HCT116 (cell line): ENCODE measurements at regions not wholly inside any gene's neighbourhood (a gene's known extent, or its start where the extent isn't known, plus 50 kb on each side); places are given as distances from the start of the nearest gene placed in this dataset.

Source experiments
- ATAC-seq: fragments of 200-7000 bp; cut with Tn5 transposase; 2 replicates; pipeline ENCODE4 v1.9.1; 2020; ENCODE audit warnings: mild to moderate bottlenecking, moderate library complexity
- BruUV-seq: library from RNA; stranded (reverse); fragments of 400-500 nt; replicated peaks from 2 replicates; lab custom pipeline; 2021; lab: Mats Ljungman, UMichigan
- CTCF ChIA-PET: fragments of 300-600 bp; sonication (Branson Sonifier 250); formaldehyde crosslinking; loops from one replicate; lab custom pipeline; 2021; ENCODE audit warnings: antibody characterized with exemption; lab: Charles Lee
- POLR2A ChIA-PET: fragments of 300-600, 350-600 bp; sonication (Branson Sonifier 250); formaldehyde crosslinking; loops from one replicate; lab custom pipeline; 2021; ENCODE audit warnings: antibody characterized with exemption; lab: Charles Lee
- RAD21 ChIA-PET, 2 experiments: fragments of 300-600 bp; sonication (Branson Sonifier 250); formaldehyde crosslinking; loops; one replicate each; lab custom pipeline; 2023; ENCODE audit warnings: low total read pairs in 2 of 2; ENCODE audit not compliant: uncharacterized antibody in 2 of 2, unreplicated experiment in 2 of 2, low non-redundant PET in 1 of 2; lab: Charles Lee
- DNase-seq: peaks from one replicate; pipeline ENCODE4 v3.0.0-alpha.2; 2010; ENCODE audit warnings: low read depth, low spot score
- H2AFZ ChIP-seq: fragments of 200-600 bp; shearing (Covaris generic), sonication (generic); 2 replicates; pipeline ENCODE4 v1.6.1; 2017; ENCODE audit warnings: low read depth, mixed run types, mixed read lengths, antibody characterized with exemption, low read length; ENCODE audit not compliant: poor library complexity, severe bottlenecking
- H3K27ac ChIP-seq: 2 replicates; pipeline ENCODE4 v1.5.1; 2012; ENCODE audit warnings: low read depth, low read length
- H3K27me3 ChIP-seq: fragments of 200-600 bp; sonication (generic); 2 replicates; pipeline ENCODE4 v1.6.1; 2016; ENCODE audit warnings: mixed run types, low read length, mixed read lengths; ENCODE audit not compliant: insufficient read depth
- H3K36me3 ChIP-seq, 2 experiments: fragments of 200-500 bp in 1 of 2; fragments of 200-600 bp in 1 of 2; sonication (Bioruptor generic) in 1 of 2; sonication (generic) in 1 of 2; 2 replicates each; pipeline versions ENCODE4 v1.5.1 to v1.6.1; 2014 to 2016; ENCODE audit warnings: low read length in 2 of 2, inconsistent platforms in 1 of 2, mixed read lengths in 1 of 2, mixed run types in 1 of 2; ENCODE audit not compliant: insufficient read depth in 2 of 2, control insufficient read depth in 1 of 2
- H3K4me1 ChIP-seq, 2 experiments: fragments of 200-600 bp in 1 of 2; sonication (generic) in 1 of 2; 2 replicates each; pipeline versions ENCODE4 v1.5.1 to v1.6.1; 2012 to 2017; ENCODE audit warnings: low read length in 2 of 2, inconsistent platforms in 1 of 2, mild to moderate bottlenecking in 1 of 2, mixed read lengths in 1 of 2, mixed run types in 1 of 2, moderate library complexity in 1 of 2; ENCODE audit not compliant: insufficient read depth in 2 of 2, control insufficient read depth in 1 of 2
- H3K4me2 ChIP-seq: fragments of 200-600 bp; sonication (generic); 2 replicates; pipeline ENCODE4 v1.6.1; 2017; ENCODE audit warnings: mixed run types, low read length, mixed read lengths
- H3K4me3 ChIP-seq, 2 experiments: fragments of 200-600 bp in 1 of 2; sonication (generic) in 1 of 2; replicated peaks in 1 of 2; 2 replicates each; pipeline ENCODE4 v1.5.1; 2011 to 2016; ENCODE audit warnings: low read length in 2 of 2, control low read depth in 1 of 2, low read depth in 1 of 2, mild to moderate bottlenecking in 1 of 2, mixed read lengths in 1 of 2, mixed run types in 1 of 2
- H3K79me2 ChIP-seq: fragments of 200-600 bp; sonication (generic); 2 replicates; pipeline ENCODE4 v1.6.1; 2017; ENCODE audit warnings: mild to moderate bottlenecking, mixed run types, low read length, moderate library complexity, mixed read lengths; ENCODE audit not compliant: insufficient read depth
- H3K9ac ChIP-seq: fragments of 200-600 bp; sonication (generic); 2 replicates; pipeline ENCODE4 v1.6.1; 2016; ENCODE audit warnings: low read length, mixed read lengths
- H3K9me2 ChIP-seq: fragments of 200-600 bp; sonication (generic), shearing (Covaris generic); 2 replicates; pipeline ENCODE4 v1.6.1; 2017; ENCODE audit warnings: mixed run types, mild to moderate bottlenecking, moderate library complexity; ENCODE audit not compliant: insufficient read depth
- H3K9me3 ChIP-seq, 2 experiments: fragments of 200-500 bp in 1 of 2; fragments of 200-600 bp in 1 of 2; sonication (Bioruptor generic) in 1 of 2; sonication (generic) in 1 of 2; 2 replicates each; pipeline ENCODE4 v1.6.1; 2014 to 2017; ENCODE audit warnings: low read length in 2 of 2, mixed read lengths in 2 of 2, inconsistent platforms in 1 of 2, low read depth in 1 of 2, mild to moderate bottlenecking in 1 of 2, mixed run types in 1 of 2, moderate library complexity in 1 of 2; ENCODE audit not compliant: control insufficient read depth in 1 of 2, insufficient read depth in 1 of 2
- H4K20me1 ChIP-seq: fragments of 200-600 bp; sonication (generic), shearing (Covaris generic); 2 replicates; pipeline ENCODE4 v1.6.1; 2017; ENCODE audit warnings: mixed run types, mild to moderate bottlenecking, moderate library complexity; ENCODE audit not compliant: insufficient read depth
- CBX3 ChIP-seq: IDR thresholded peaks from 2 replicates; pipeline ENCODE4 v1.6.1; 2012; ENCODE audit warnings: low read depth
- RAD21 ChIP-seq: IDR thresholded peaks from 2 replicates; pipeline ENCODE4 v1.6.1; 2012; ENCODE audit warnings: low read depth, mild to moderate bottlenecking
- SRF ChIP-seq: IDR thresholded peaks from 2 replicates; pipeline ENCODE4 v1.6.1; 2012; ENCODE audit warnings: low read depth
- YY1 ChIP-seq: IDR thresholded peaks from 2 replicates; pipeline ENCODE4 v1.6.1; 2011; ENCODE audit warnings: low read length, low read depth, moderate library complexity, mild to moderate bottlenecking; ENCODE audit not compliant: insufficient replicate concordance; ENCODE audit errors: extremely low read depth
- ZBTB33 ChIP-seq: IDR thresholded peaks from 2 replicates; pipeline ENCODE4 v1.6.1; 2011; ENCODE audit warnings: mild to moderate bottlenecking, low read length, moderate library complexity; ENCODE audit not compliant: insufficient replicate concordance; ENCODE audit errors: extremely low read depth
- ZFX ChIP-seq: fragments of 450-650 bp; IDR thresholded peaks from 2 replicates; pipeline ENCODE4 v1.6.1; 2017
- ZNF274 ChIP-seq: fragments of 200-500 bp; sonication (Bioruptor generic); IDR thresholded peaks from 2 replicates; pipeline ENCODE4 v1.6.1; 2014; ENCODE audit warnings: mild to moderate bottlenecking, low read depth, low read length, inconsistent platforms
- intact Hi-C: fragments of 100-400 bp; cut with micrococcal nuclease; formaldehyde crosslinking; loops from 2 replicates; pipeline ENCODE4 v1.10.0; 2022
- TF ChIP-seq, protein P1 (sequence below): IDR thresholded peaks from 2 replicates; pipeline ENCODE4 v1.6.1; 2012; ENCODE audit warnings: low read depth

- RAD21 ChIA-PET: no interaction called here
- CTCF ChIA-PET: no interaction called here
- no peak overlapping the region for H3K4me2 ChIP-seq
- DNase-seq (no peak), ATAC-seq (no peak)
- H3K36me3 ChIP-seq: no peaks in the 10 kb centered on the region
- no peak for TF ChIP-seq CBX3
- TF ChIP-seq ZBTB33: no peak
- TF ChIP-seq RAD21: no peak
- TF ChIP-seq YY1: no peak
- TF ChIP-seq SRF: no peak
- TF ChIP-seq, protein P1, sequence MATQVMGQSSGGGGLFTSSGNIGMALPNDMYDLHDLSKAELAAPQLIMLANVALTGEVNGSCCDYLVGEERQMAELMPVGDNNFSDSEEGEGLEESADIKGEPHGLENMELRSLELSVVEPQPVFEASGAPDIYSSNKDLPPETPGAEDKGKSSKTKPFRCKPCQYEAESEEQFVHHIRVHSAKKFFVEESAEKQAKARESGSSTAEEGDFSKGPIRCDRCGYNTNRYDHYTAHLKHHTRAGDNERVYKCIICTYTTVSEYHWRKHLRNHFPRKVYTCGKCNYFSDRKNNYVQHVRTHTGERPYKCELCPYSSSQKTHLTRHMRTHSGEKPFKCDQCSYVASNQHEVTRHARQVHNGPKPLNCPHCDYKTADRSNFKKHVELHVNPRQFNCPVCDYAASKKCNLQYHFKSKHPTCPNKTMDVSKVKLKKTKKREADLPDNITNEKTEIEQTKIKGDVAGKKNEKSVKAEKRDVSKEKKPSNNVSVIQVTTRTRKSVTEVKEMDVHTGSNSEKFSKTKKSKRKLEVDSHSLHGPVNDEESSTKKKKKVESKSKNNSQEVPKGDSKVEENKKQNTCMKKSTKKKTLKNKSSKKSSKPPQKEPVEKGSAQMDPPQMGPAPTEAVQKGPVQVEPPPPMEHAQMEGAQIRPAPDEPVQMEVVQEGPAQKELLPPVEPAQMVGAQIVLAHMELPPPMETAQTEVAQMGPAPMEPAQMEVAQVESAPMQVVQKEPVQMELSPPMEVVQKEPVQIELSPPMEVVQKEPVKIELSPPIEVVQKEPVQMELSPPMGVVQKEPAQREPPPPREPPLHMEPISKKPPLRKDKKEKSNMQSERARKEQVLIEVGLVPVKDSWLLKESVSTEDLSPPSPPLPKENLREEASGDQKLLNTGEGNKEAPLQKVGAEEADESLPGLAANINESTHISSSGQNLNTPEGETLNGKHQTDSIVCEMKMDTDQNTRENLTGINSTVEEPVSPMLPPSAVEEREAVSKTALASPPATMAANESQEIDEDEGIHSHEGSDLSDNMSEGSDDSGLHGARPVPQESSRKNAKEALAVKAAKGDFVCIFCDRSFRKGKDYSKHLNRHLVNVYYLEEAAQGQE: no peak
- no peak for TF ChIP-seq ZFX
- TF ChIP-seq ZNF274: no peak
- POLR2A ChIA-PET: no interaction called here
- no peaks in the 10 kb centered on the region for H3K79me2 ChIP-seq
- no TSS peak for BruUV-seq
- no peak overlapping the region for H3K9ac ChIP-seq
- no peaks in the 10 kb centered on the region for H3K9me3 ChIP-seq
- no peaks in the 10 kb centered on the region for H4K20me1 ChIP-seq
- no peak overlapping the region for H2AFZ ChIP-seq
- intact Hi-C loops: loop anchor here (5.0 kb wide), 1 partner anchor 33 kb away; no protein-coding TSS in a partner anchor
- H3K27me3 ChIP-seq: no peaks in the 10 kb centered on the region
- no peak overlapping the region for H3K27ac ChIP-seq
- no peaks in the 10 kb centered on the region for H3K9me2 ChIP-seq
- no peak overlapping the region for H3K4me3 ChIP-seq
- H3K4me1 ChIP-seq: no peaks in the 10 kb centered on the region
Measured at GRCh38 chr5:112014783-112015395, 257.9 kb upstream of the NREP start.
